Caco-2 (cell line): ENCODE measurements at regions not wholly inside any gene's neighbourhood (a gene's known extent, or its start where the extent isn't known, plus 50 kb on each side); places are given as distances from the start of the nearest gene placed in this dataset.
A peak's percentile ranks its signal among the peaks of the same experiment; 100 is the strongest.

Source experiments
- BruUV-seq: library from RNA; stranded (reverse); fragments of 400-500 nt; replicated peaks from 2 replicates; lab custom pipeline; 2021; lab: Mats Ljungman, UMichigan
- CTCF ChIA-PET: fragments of 300-600 bp; sonication (Branson Sonifier 250); formaldehyde crosslinking; loops from one replicate; lab custom pipeline; 2022; ENCODE audit warnings: antibody characterized with exemption; lab: Charles Lee
- POLR2A ChIA-PET: fragments of 300-600 bp; sonication (Branson Sonifier 250); formaldehyde crosslinking; loops from one replicate; lab custom pipeline; 2022; ENCODE audit warnings: antibody characterized with exemption; lab: Charles Lee
- DNase-seq, 2 experiments: peaks; one replicate each; pipeline versions ENCODE4 v3.0.0 to v3.0.0-alpha.2; 2020 to 2022
- H3K27me3 ChIP-seq: replicated peaks from 2 replicates; pipeline ENCODE4 v1.6.0; 2011; ENCODE audit warnings: low read length; ENCODE audit not compliant: control insufficient read depth, insufficient read depth
- H3K36me3 ChIP-seq: 2 replicates; pipeline ENCODE4 v1.5.1; 2011; ENCODE audit warnings: low read length; ENCODE audit not compliant: control insufficient read depth, insufficient read depth
- H3K4me1 ChIP-seq: fragments of 250-450 bp; sonication (Bioruptor Pico); 2 replicates; pipeline ENCODE4 v1.5.1; 2020; ENCODE audit warnings: mild to moderate bottlenecking
- H3K4me3 ChIP-seq: 2 replicates; pipeline ENCODE4 v1.5.1; 2011; ENCODE audit warnings: low read depth, mild to moderate bottlenecking, control low read depth, low read length
- H3K9me3 ChIP-seq: fragments of 250-450 bp; sonication (Bioruptor Pico); 2 replicates; pipeline ENCODE4 v1.5.1; 2020; ENCODE audit warnings: mild to moderate bottlenecking, moderate library complexity
- H3K27ac Mint-ChIP-seq: one replicate; pipeline ENCODE4 v1.8.0; 2022; ENCODE audit warnings: mixed read lengths; ENCODE audit not compliant: unreplicated experiment
- H3K27me3 Mint-ChIP-seq: one replicate; pipeline ENCODE4 v1.8.0; 2022; ENCODE audit warnings: mixed read lengths; ENCODE audit not compliant: insufficient read depth, unreplicated experiment
- H3K36me3 Mint-ChIP-seq: one replicate; pipeline ENCODE4 v1.8.0; 2022; ENCODE audit warnings: mild to moderate bottlenecking, mixed read lengths; ENCODE audit not compliant: insufficient read depth, unreplicated experiment
- H3K4me1 Mint-ChIP-seq: one replicate; pipeline ENCODE4 v1.8.0; 2022; ENCODE audit warnings: low read depth, mixed read lengths; ENCODE audit not compliant: unreplicated experiment
- H3K4me3 Mint-ChIP-seq: one replicate; pipeline ENCODE4 v1.8.0; 2022; ENCODE audit warnings: mild to moderate bottlenecking, moderate library complexity, mixed read lengths; ENCODE audit not compliant: unreplicated experiment
- H3K9me3 Mint-ChIP-seq: one replicate; pipeline ENCODE4 v1.8.0; 2022; ENCODE audit warnings: mixed read lengths; ENCODE audit not compliant: unreplicated experiment
- CTCF ChIP-seq, 2 experiments: fragments of 200-600 bp in 1 of 2; IDR thresholded peaks; 1 replicate in 1 of 2; 2 replicates in 1 of 2; pipeline versions ENCODE4 v1.5.1 to v1.8.0; 2011 to 2022; ENCODE audit warnings: antibody characterized with exemption in 1 of 2, control low read depth in 1 of 2, inconsistent platforms in 1 of 2, low read depth in 1 of 2, low read length in 1 of 2, mild to moderate bottlenecking in 1 of 2, moderate library complexity in 1 of 2; ENCODE audit not compliant: insufficient read depth in 1 of 2, severe bottlenecking in 1 of 2, unreplicated experiment in 1 of 2
- intact Hi-C: fragments of 100-400 bp; cut with micrococcal nuclease; formaldehyde crosslinking; loops from one replicate; pipeline ENCODE4 v1.10.0; 2022; ENCODE audit not compliant: unreplicated experiment

GRCh38 chrX:479273-479981, 92.7 kb upstream of the PPP2R3B start:
- Mint-ChIP-seq H3K4me3 (no peak overlapping the region), H3K27me3 (peaks cover 3% of the 10 kb centered on the region), H3K9me3 (peaks cover 39% of the 10 kb centered on the region), H3K27ac (no peak overlapping the region), H3K36me3 (no peaks in the 10 kb centered on the region), H3K4me1 (no peaks in the 10 kb centered on the region)
- Histone ChIP-seq H3K27me3 (no peaks in the 10 kb centered on the region), H3K9me3 (no peaks in the 10 kb centered on the region), H3K4me1 (no peaks in the 10 kb centered on the region), H3K36me3 (no peaks in the 10 kb centered on the region), H3K4me3 (no peak overlapping the region)
- CTCF ChIA-PET, result no interaction called here
- no peak for DNase-seq
- intact Hi-C loops, result no loop called here
- POLR2A ChIA-PET, result no interaction called here
- TF ChIP-seq CTCF (IDR thresholded peaks at IDR 0.05; ENCODE audit: insufficient read depth in 1 of 2, low read depth in 1 of 2, low read length in 1 of 2, severe bottlenecking in 1 of 2, unreplicated experiment in 1 of 2), result no peak
- BruUV-seq, result no TSS peak

- Mint-ChIP-seq H3K4me3 (no peak overlapping the region), H3K27ac (no peak overlapping the region), H3K36me3 (no peaks in the 10 kb centered on the region), H3K9me3 (peaks cover 24% of the 10 kb centered on the region), H3K27me3 (peaks cover 3% of the 10 kb centered on the region), H3K4me1 (no peaks in the 10 kb centered on the region)
- no TSS peak for BruUV-seq
- no peaks in the 10 kb centered on the region for H3K4me1 ChIP-seq
- H3K27me3 ChIP-seq, result no peaks in the 10 kb centered on the region
- H3K36me3 ChIP-seq, result no peaks in the 10 kb centered on the region
- CTCF ChIA-PET, result no interaction called here
- TF ChIP-seq CTCF (IDR thresholded peaks at IDR 0.05; ENCODE audit: insufficient read depth in 1 of 2, low read depth in 1 of 2, low read length in 1 of 2, severe bottlenecking in 1 of 2, unreplicated experiment in 1 of 2), result no peak
- POLR2A ChIA-PET, result no interaction called here
- intact Hi-C loops, result no loop called here
- no peak overlapping the region for H3K4me3 ChIP-seq
- DNase-seq, result peak in 1 of 2 experiments; percentile 19
- H3K9me3 ChIP-seq, result no peaks in the 10 kb centered on the region
Measured at GRCh38 chrX:480861-481417, 94.2 kb upstream of the PPP2R3B start.

- H3K36me3 Mint-ChIP-seq, result no peaks in the 10 kb centered on the region
- no peaks in the 10 kb centered on the region for H3K9me3 ChIP-seq
- POLR2A ChIA-PET, result no interaction called here
- CTCF ChIA-PET, result no interaction called here
- no peak overlapping the region for H3K27ac Mint-ChIP-seq
- no peaks in the 10 kb centered on the region for H3K27me3 ChIP-seq
- H3K4me3 Mint-ChIP-seq, result peak overlapping the region; percentile 6
- H3K36me3 ChIP-seq, result no peaks in the 10 kb centered on the region
- TF ChIP-seq CTCF (IDR thresholded peaks at IDR 0.05; ENCODE audit: insufficient read depth in 1 of 2, low read depth in 1 of 2, low read length in 1 of 2, severe bottlenecking in 1 of 2, unreplicated experiment in 1 of 2), result no peak
- intact Hi-C loops, result no loop called here
- no peaks in the 10 kb centered on the region for H3K4me1 ChIP-seq
- no peak overlapping the region for H3K4me3 ChIP-seq
- no TSS peak for BruUV-seq
- peaks cover 12% of the 10 kb centered on the region for H3K9me3 Mint-ChIP-seq
- no peaks in the 10 kb centered on the region for H3K4me1 Mint-ChIP-seq
- peak in 1 of 2 experiments; percentile 3 for DNase-seq
- peaks cover 3% of the 10 kb centered on the region for H3K27me3 Mint-ChIP-seq
Measured at GRCh38 chrX:482192-482701, 95.5 kb upstream of the PPP2R3B start.
